Keratinocyte (primary cell): ENCODE measurements at regions not wholly inside any gene's neighbourhood (a gene's known extent, or its start where the extent isn't known, plus 50 kb on each side); places are given as distances from the start of the nearest gene placed in this dataset.

Experiments
- EZH2 ChIP-seq: IDR thresholded peaks from one replicate; pipeline ENCODE4 v1.6.1; 2012; ENCODE audit warnings: inconsistent platforms, mild to moderate bottlenecking, low read length, moderate library complexity
- TF ChIP-seq, protein P1 (sequence below), 3 experiments: IDR thresholded peaks in 1 of 3; conservative IDR thresholded peaks in 1 of 3; optimal IDR thresholded peaks in 1 of 3; 2 replicates in 2 of 3; 3 replicates in 1 of 3; pipeline versions ENCODE3 to v1.5.1; 2011; ENCODE audit warnings: low read length in 3 of 3, mild to moderate bottlenecking in 3 of 3, moderate library complexity in 2 of 3, control low read depth in 1 of 3, inconsistent platforms in 1 of 3; ENCODE audit not compliant: insufficient read depth in 2 of 3; ENCODE audit errors: extremely low read depth in 1 of 3

DNA sequence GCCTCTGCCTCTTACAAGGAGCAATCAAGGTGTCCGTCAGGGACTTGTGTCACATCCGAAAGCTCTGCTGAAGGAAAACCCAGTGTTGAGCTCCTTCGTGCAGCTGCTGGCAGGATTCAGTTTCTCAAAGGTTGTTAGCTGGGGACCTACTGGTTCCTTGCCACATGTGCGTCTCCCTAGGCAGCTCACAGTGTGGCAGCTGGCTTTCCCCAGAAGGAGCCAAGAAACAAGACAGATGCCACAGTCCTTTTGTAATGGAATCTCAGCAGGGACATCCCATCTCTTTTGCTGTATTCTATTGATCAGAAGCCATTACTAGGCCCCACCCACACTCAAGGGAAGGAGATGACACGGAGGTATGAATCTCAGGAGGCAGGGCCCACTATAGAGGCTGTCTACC lies 488.8 kb downstream of the CD83 start:
- TF ChIP-seq, protein P1, sequence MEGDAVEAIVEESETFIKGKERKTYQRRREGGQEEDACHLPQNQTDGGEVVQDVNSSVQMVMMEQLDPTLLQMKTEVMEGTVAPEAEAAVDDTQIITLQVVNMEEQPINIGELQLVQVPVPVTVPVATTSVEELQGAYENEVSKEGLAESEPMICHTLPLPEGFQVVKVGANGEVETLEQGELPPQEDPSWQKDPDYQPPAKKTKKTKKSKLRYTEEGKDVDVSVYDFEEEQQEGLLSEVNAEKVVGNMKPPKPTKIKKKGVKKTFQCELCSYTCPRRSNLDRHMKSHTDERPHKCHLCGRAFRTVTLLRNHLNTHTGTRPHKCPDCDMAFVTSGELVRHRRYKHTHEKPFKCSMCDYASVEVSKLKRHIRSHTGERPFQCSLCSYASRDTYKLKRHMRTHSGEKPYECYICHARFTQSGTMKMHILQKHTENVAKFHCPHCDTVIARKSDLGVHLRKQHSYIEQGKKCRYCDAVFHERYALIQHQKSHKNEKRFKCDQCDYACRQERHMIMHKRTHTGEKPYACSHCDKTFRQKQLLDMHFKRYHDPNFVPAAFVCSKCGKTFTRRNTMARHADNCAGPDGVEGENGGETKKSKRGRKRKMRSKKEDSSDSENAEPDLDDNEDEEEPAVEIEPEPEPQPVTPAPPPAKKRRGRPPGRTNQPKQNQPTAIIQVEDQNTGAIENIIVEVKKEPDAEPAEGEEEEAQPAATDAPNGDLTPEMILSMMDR (optimal IDR thresholded peaks at IDR 0.05 in 1 of 3, IDR thresholded peaks at IDR 0.05 in 1 of 3, conservative IDR thresholded peaks at IDR 0.05 in 1 of 3; ENCODE audit: extremely low read depth in 1 of 3, insufficient read depth in 2 of 3, low read length in 3 of 3) = no peak
- TF ChIP-seq EZH2 = no peak
